PFSK-1 (cell line): ENCODE measurements at regions not wholly inside any gene's neighbourhood (a gene's known extent, or its start where the extent isn't known, plus 50 kb on each side); places are given as distances from the start of the nearest gene placed in this dataset.

Experiments
- FOXP2 ChIP-seq: optimal IDR thresholded peaks from 2 replicates; pipeline ENCODE3; 2011; ENCODE audit warnings: borderline replicate concordance, control low read depth, inconsistent platforms; ENCODE audit not compliant: insufficient read depth; ENCODE audit errors: extremely low read length, extremely low read depth
- POLR2AphosphoS5 ChIP-seq: IDR thresholded peaks from 2 replicates; pipeline ENCODE4 v1.6.1; 2012; ENCODE audit warnings: low read depth, mild to moderate bottlenecking, control low read depth, low read length, moderate library complexity
- REST ChIP-seq, 2 experiments: IDR thresholded peaks; 2 replicates each; pipeline versions ENCODE4 v1.6.1 to v1.8.0; 2011 to 2012; ENCODE audit warnings: low read depth in 2 of 2, low read length in 2 of 2, control low read depth in 1 of 2, inconsistent platforms in 1 of 2, mild to moderate bottlenecking in 1 of 2, moderate library complexity in 1 of 2; ENCODE audit not compliant: insufficient read depth in 1 of 2
- SIN3A ChIP-seq: IDR thresholded peaks from 2 replicates; pipeline ENCODE4 v1.6.1; 2012; ENCODE audit warnings: mild to moderate bottlenecking, low read length, moderate library complexity, borderline replicate concordance; ENCODE audit not compliant: insufficient read depth
- TAF1 ChIP-seq: IDR thresholded peaks from 2 replicates; pipeline ENCODE4 v1.6.1; 2012; ENCODE audit warnings: low read length, control low read depth, borderline replicate concordance; ENCODE audit not compliant: insufficient read depth

- TF ChIP-seq TAF1 (no peak), POLR2AphosphoS5 (no peak), REST (IDR thresholded peaks at IDR 0.05; ENCODE audit: insufficient read depth in 1 of 2, low read depth in 2 of 2, low read length in 2 of 2) (no peak), FOXP2 (no peak), SIN3A (no peak)
Observed at GRCh38 chr13:65875031-65875430, 1355.1 kb downstream of the PCDH9 start.

GRCh38 chr13:65872448-65872847 lies 1357.7 kb downstream of the PCDH9 start:
- TF ChIP-seq TAF1 (no peak), SIN3A (no peak)

DNA sequence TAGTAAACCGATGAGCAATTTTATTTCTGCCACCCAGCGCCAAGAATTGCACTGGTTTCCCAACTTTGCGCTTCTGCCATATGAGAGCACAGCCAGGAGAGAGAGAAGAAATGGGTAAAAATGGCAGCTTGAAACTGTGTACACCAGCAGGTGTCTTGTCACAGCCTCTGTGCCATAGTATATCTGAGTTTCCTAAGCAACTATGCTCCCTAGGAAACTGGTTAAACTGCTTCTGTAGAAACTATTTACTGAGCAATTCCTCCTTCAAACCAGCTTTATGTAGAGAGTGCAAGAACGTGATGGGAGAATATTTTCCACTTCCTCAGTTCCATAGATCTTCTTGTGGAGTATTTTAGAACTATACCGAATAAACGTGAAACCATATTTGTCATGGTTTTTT lies 1361.3 kb downstream of the PCDH9 start:
- TF ChIP-seq POLR2AphosphoS5 (no peak), SIN3A (no peak), FOXP2 (no peak), TAF1 (no peak), REST (IDR thresholded peaks at IDR 0.05; ENCODE audit: insufficient read depth in 1 of 2, low read depth in 2 of 2, low read length in 2 of 2) (no peak)

DNA sequence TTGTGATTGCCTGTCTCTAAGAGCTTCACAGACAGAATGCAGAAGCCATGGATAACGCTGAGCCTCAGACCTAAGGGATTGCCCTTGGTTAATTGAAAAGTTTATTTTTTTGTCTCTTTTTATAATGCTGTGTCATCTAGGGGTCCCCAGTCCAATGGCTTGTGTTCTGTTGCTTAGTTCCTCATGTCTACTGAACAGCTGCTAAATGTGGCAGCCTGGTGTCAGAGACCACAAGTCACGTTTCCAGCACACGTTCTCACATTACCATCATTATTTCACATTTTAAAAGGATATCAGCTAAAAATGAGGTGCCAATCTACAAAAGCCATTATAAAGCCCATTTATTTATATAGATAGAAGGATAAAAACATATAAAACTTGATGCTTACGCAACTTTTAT lies 1362.0 kb downstream of the PCDH9 start:
- TF ChIP-seq FOXP2 (no peak), SIN3A (no peak), REST (IDR thresholded peaks at IDR 0.05; ENCODE audit: insufficient read depth in 1 of 2, low read depth in 2 of 2, low read length in 2 of 2) (no peak), POLR2AphosphoS5 (no peak), TAF1 (no peak)

DNA sequence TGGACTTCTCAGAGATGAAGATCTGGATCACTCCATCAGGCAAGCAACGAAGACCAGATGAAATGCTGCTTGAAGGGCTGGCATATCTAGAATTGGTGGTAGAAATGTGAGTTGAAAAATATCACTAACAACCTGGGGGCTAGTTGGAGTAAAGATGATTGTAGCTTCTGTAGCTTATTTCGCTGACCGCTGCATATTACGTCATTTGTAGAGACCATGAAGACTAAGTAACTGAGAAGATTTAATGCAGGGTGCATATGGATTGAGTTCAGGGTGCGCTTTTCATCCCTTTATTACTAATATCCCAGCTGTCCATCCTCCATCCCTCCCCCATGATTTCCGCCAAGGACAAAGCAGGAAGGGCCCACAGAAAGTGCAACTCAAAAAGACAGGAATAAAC lies 1364.0 kb downstream of the PCDH9 start:
- no peak for TF ChIP-seq REST (IDR thresholded peaks at IDR 0.05; ENCODE audit: insufficient read depth in 1 of 2, low read depth in 2 of 2, low read length in 2 of 2)
- TF ChIP-seq TAF1, result no peak
- no peak for TF ChIP-seq SIN3A
- no peak for TF ChIP-seq POLR2AphosphoS5
- TF ChIP-seq FOXP2, result no peak
